Fibroblast of lung (primary cell): ENCODE measurements at regions not wholly inside any gene's neighbourhood (a gene's known extent, or its start where the extent isn't known, plus 50 kb on each side); places are given as distances from the start of the nearest gene placed in this dataset.

ENCODE experiments used
- DNase-seq, 2 donors: peaks; one replicate each; pipeline versions ENCODE4 v3.0.0 to v3.0.0-alpha.2; 2010; ENCODE audit warnings: low read depth in 2 of 2
- H2AFZ ChIP-seq: 2 replicates; pipeline ENCODE4 v1.5.1; 2012; ENCODE audit warnings: low read length, control low read depth, inconsistent platforms
- H3K27ac ChIP-seq: 2 replicates; pipeline ENCODE4 v1.5.1; 2011; ENCODE audit warnings: low read length, control low read depth; ENCODE audit not compliant: insufficient read depth
- H3K27me3 ChIP-seq: 2 replicates; pipeline ENCODE4 v1.5.1; 2011; ENCODE audit warnings: mild to moderate bottlenecking, low read length; ENCODE audit not compliant: control insufficient read depth, insufficient read depth
- H3K36me3 ChIP-seq: 2 replicates; pipeline ENCODE4 v1.5.1; 2011; ENCODE audit warnings: low read length; ENCODE audit not compliant: control insufficient read depth, insufficient read depth
- H3K4me1 ChIP-seq: 2 replicates; pipeline ENCODE4 v1.5.1; 2011; ENCODE audit warnings: low read length; ENCODE audit not compliant: control insufficient read depth, insufficient read depth; ENCODE audit errors: extremely low read depth
- H3K4me2 ChIP-seq: 2 replicates; pipeline ENCODE4 v1.5.1; 2011; ENCODE audit warnings: low read length, control low read depth; ENCODE audit not compliant: insufficient read depth; ENCODE audit errors: extremely low read depth
- H3K4me3 ChIP-seq, 4 experiments: fragments of 200-600 bp in 1 of 4; sonication (generic) in 1 of 4; replicated peaks in 1 of 4; 2 replicates each; pipeline ENCODE4 v1.5.1; 2011 to 2016; ENCODE audit warnings: low read length in 4 of 4, low read depth in 3 of 4, mild to moderate bottlenecking in 3 of 4, control low read depth in 2 of 4, inconsistent platforms in 1 of 4, mixed read lengths in 1 of 4; ENCODE audit not compliant: insufficient read depth in 1 of 4; ENCODE audit errors: control extremely low read depth in 1 of 4
- H3K79me2 ChIP-seq: 2 replicates; pipeline ENCODE4 v1.5.1; 2012; ENCODE audit warnings: mild to moderate bottlenecking, low read length, inconsistent platforms; ENCODE audit not compliant: control insufficient read depth, insufficient read depth
- H3K9ac ChIP-seq: 2 replicates; pipeline ENCODE4 v1.5.1; 2011; ENCODE audit warnings: mild to moderate bottlenecking, low read length, control low read depth; ENCODE audit not compliant: insufficient read depth
- H3K9me3 ChIP-seq: 2 replicates; pipeline ENCODE4 v1.5.1; 2012; ENCODE audit warnings: low read depth, low read length; ENCODE audit not compliant: control insufficient read depth, insufficient read depth
- H4K20me1 ChIP-seq: 2 replicates; pipeline ENCODE4 v1.5.1; 2011; ENCODE audit warnings: low read length; ENCODE audit not compliant: control insufficient read depth, insufficient read depth; ENCODE audit errors: extremely low read depth
- CTCF ChIP-seq, 2 donors: IDR thresholded peaks in 1 of 2; conservative IDR thresholded peaks in 1 of 2; 1 replicate in 1 of 2; 2 replicates in 1 of 2; pipeline ENCODE4 v1.5.1; 2011 to 2012; ENCODE audit warnings: low read length in 2 of 2, control low read depth in 1 of 2, inconsistent platforms in 1 of 2, low read depth in 1 of 2, mild to moderate bottlenecking in 1 of 2
- EZH2 ChIP-seq: IDR thresholded peaks from 2 replicates; pipeline ENCODE4 v1.5.1; 2012; ENCODE audit warnings: low read length, control low read depth, mild to moderate bottlenecking; ENCODE audit errors: missing control alignments

GRCh38 chr22:47589271-47590250, 827.1 kb downstream of the TBC1D22A start:
- Histone ChIP-seq H3K36me3 (no peaks in the 10 kb centered on the region), H3K9ac (no peak overlapping the region), H3K4me1 (no peaks in the 10 kb centered on the region), H3K27me3 (no peaks in the 10 kb centered on the region), H3K9me3 (no peaks in the 10 kb centered on the region), H3K27ac (no peak overlapping the region), H4K20me1 (no peaks in the 10 kb centered on the region), H3K79me2 (no peaks in the 10 kb centered on the region), H3K4me3 (no peak overlapping the region), H2AFZ (no peak overlapping the region), H3K4me2 (no peak overlapping the region)
- no peak for DNase-seq
- no peak for TF ChIP-seq CTCF (conservative IDR thresholded peaks at IDR 0.05 in 1 of 2, IDR thresholded peaks at IDR 0.05 in 1 of 2; ENCODE audit: low read depth in 1 of 2, low read length in 2 of 2)
- no peak for TF ChIP-seq EZH2

GRCh38 chr22:47588578-47588960, 826.1 kb downstream of the TBC1D22A start:
- Histone ChIP-seq H3K4me3 (no peak overlapping the region), H3K27ac (no peak overlapping the region), H3K4me1 (no peaks in the 10 kb centered on the region), H3K9me3 (no peaks in the 10 kb centered on the region), H3K27me3 (no peaks in the 10 kb centered on the region), H3K4me2 (no peak overlapping the region), H2AFZ (no peak overlapping the region), H3K36me3 (no peaks in the 10 kb centered on the region), H4K20me1 (no peaks in the 10 kb centered on the region), H3K9ac (no peak overlapping the region), H3K79me2 (no peaks in the 10 kb centered on the region)
- TF ChIP-seq CTCF (conservative IDR thresholded peaks at IDR 0.05 in 1 of 2, IDR thresholded peaks at IDR 0.05 in 1 of 2; ENCODE audit: low read depth in 1 of 2, low read length in 2 of 2) (no peak), EZH2 (no peak)
- DNase-seq = no peak

GRCh38 chr22:47587861-47588577, 825.6 kb downstream of the TBC1D22A start:
- no peak overlapping the region for H3K9ac ChIP-seq
- no peak for DNase-seq

More at GRCh38 chr22:47587861-47588577, 825.6 kb downstream of the TBC1D22A start:
- Histone ChIP-seq H4K20me1 (no peaks in the 10 kb centered on the region), H3K27me3 (no peaks in the 10 kb centered on the region), H3K27ac (no peak overlapping the region), H3K79me2 (no peaks in the 10 kb centered on the region), H2AFZ (no peak overlapping the region), H3K4me1 (no peaks in the 10 kb centered on the region), H3K4me3 (no peak overlapping the region), H3K4me2 (no peak overlapping the region), H3K9me3 (no peaks in the 10 kb centered on the region), H3K36me3 (no peaks in the 10 kb centered on the region)
- TF ChIP-seq CTCF (conservative IDR thresholded peaks at IDR 0.05 in 1 of 2, IDR thresholded peaks at IDR 0.05 in 1 of 2; ENCODE audit: low read depth in 1 of 2, low read length in 2 of 2) (no peak), EZH2 (no peak)
